ENCODE measurements at regions not wholly inside any gene's neighbourhood (a gene's known extent, or its start where the extent isn't known, plus 50 kb on each side); places are given as distances from the start of the nearest gene placed in this dataset.

GRCh38 chr9:13331320-13331719, 51.8 kb upstream of the MPDZ start:
- TF ChIP-seq, protein P1, sequence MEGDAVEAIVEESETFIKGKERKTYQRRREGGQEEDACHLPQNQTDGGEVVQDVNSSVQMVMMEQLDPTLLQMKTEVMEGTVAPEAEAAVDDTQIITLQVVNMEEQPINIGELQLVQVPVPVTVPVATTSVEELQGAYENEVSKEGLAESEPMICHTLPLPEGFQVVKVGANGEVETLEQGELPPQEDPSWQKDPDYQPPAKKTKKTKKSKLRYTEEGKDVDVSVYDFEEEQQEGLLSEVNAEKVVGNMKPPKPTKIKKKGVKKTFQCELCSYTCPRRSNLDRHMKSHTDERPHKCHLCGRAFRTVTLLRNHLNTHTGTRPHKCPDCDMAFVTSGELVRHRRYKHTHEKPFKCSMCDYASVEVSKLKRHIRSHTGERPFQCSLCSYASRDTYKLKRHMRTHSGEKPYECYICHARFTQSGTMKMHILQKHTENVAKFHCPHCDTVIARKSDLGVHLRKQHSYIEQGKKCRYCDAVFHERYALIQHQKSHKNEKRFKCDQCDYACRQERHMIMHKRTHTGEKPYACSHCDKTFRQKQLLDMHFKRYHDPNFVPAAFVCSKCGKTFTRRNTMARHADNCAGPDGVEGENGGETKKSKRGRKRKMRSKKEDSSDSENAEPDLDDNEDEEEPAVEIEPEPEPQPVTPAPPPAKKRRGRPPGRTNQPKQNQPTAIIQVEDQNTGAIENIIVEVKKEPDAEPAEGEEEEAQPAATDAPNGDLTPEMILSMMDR (IDR thresholded peaks at IDR 0.05), result no peak
- TF ChIP-seq EZH2 (IDR thresholded peaks at IDR 0.05) (no peak), EZH2phosphoT487 (IDR thresholded peaks at IDR 0.05) (no peak)
